ENCODE measurements at regions not wholly inside any gene's neighbourhood (a gene's known extent, or its start where the extent isn't known, plus 50 kb on each side); places are given as distances from the start of the nearest gene placed in this dataset.

- TF ChIP-seq CTCF (IDR thresholded peaks at IDR 0.05; ENCODE audit: borderline replicate concordance, extremely low read depth, low read length, poor library complexity, severe bottlenecking), result no peak
- no peak for TF ChIP-seq EZH2 (IDR thresholded peaks at IDR 0.05; ENCODE audit: borderline replicate concordance, low read depth, low read length, severe bottlenecking)
Observed at GRCh38 chr12:28611115-28611435, 420.8 kb downstream of the CCDC91 start.
